GM19324 (cell line): ENCODE measurements at regions not wholly inside any gene's neighbourhood (a gene's known extent, or its start where the extent isn't known, plus 50 kb on each side); places are given as distances from the start of the nearest gene placed in this dataset.
"Not testable (repeated sequence)": the region's sequence is repeated elsewhere in the genome, so short reads cannot be mapped to it uniquely, and the experiment has no call there.

Experiments used
- ATAC-seq: cut with Tn5 transposase; IDR thresholded peaks from one replicate; pipeline ENCODE4 v1.9.1; 2021; ENCODE audit warnings: mild to moderate bottlenecking, moderate library complexity; ENCODE audit not compliant: unreplicated experiment, low FRiP score

GRCh38 chr9:106077731-106078130 is 383.4 kb downstream of the TMEM38B start:
- no peak for ATAC-seq

- no peak for ATAC-seq
Measured at GRCh38 chr9:106082621-106083020, 388.3 kb downstream of the TMEM38B start.

GRCh38 chr9:106084702-106085101 is 390.4 kb downstream of the TMEM38B start:
- ATAC-seq, result no peak

- ATAC-seq, result no peak
Measured at GRCh38 chr9:106085479-106085878, 391.1 kb downstream of the TMEM38B start.

- ATAC-seq, result no peak
Measured at GRCh38 chr9:106092083-106092482, 397.7 kb downstream of the TMEM38B start.

GRCh38 chr9:106102821-106103220 is 408.5 kb downstream of the TMEM38B start:
- no peak for ATAC-seq

- ATAC-seq, result no peak
Measured at GRCh38 chr9:106104887-106105286, 410.5 kb downstream of the TMEM38B start.

GRCh38 chr9:106106396-106106795 is 412.1 kb downstream of the TMEM38B start:
- ATAC-seq, result no peak

GRCh38 chr9:106107716-106108115 is 413.4 kb downstream of the TMEM38B start:
- ATAC-seq, result no peak

- not testable (repeated sequence) for ATAC-seq
Measured at GRCh38 chr9:106109706-106110105, 415.4 kb downstream of the TMEM38B start.

GRCh38 chr9:106110483-106110882 is 416.1 kb downstream of the TMEM38B start:
- no peak for ATAC-seq

- no peak for ATAC-seq
Measured at GRCh38 chr9:106111039-106111730, 416.8 kb downstream of the TMEM38B start.

GRCh38 chr9:106112935-106113334 is 418.6 kb downstream of the TMEM38B start:
- ATAC-seq, result no peak

GRCh38 chr9:106119176-106119575 is 424.8 kb downstream of the TMEM38B start:
- no peak for ATAC-seq

GRCh38 chr9:106120071-106120470 is 425.7 kb downstream of the TMEM38B start:
- no peak for ATAC-seq

- ATAC-seq, result no peak
Measured at GRCh38 chr9:106127776-106128175, 433.4 kb downstream of the TMEM38B start.

GRCh38 chr9:106130374-106130773 is 436.0 kb downstream of the TMEM38B start:
- ATAC-seq, result no peak

GRCh38 chr9:106143781-106144180 is 449.4 kb downstream of the TMEM38B start:
- ATAC-seq, result no peak

GRCh38 chr9:106146066-106146840 is 451.9 kb downstream of the TMEM38B start:
- ATAC-seq, result no peak

GRCh38 chr9:106146886-106147285 is 452.5 kb downstream of the TMEM38B start:
- no peak for ATAC-seq

- ATAC-seq, result no peak
Measured at GRCh38 chr9:106149956-106150355, 455.6 kb downstream of the TMEM38B start.

- ATAC-seq, result no peak
Measured at GRCh38 chr9:106156465-106156864, 462.1 kb downstream of the TMEM38B start.
